BJ (cell line): ENCODE measurements at regions not wholly inside any gene's neighbourhood (a gene's known extent, or its start where the extent isn't known, plus 50 kb on each side); places are given as distances from the start of the nearest gene placed in this dataset.

Source experiments
- CTCF ChIA-PET: fragments of 350-600 bp; formaldehyde crosslinking; extraction: SDS; loops from one replicate; lab custom pipeline; 2021; ENCODE audit warnings: antibody characterized with exemption, inconsistent platforms; lab: Yijun Ruan, JAX
- POLR2A ChIA-PET: fragments of 300-600 bp; sonication (Branson Sonifier 250); formaldehyde crosslinking; extraction: SDS; loops from one replicate; lab custom pipeline; 2021; ENCODE audit warnings: antibody characterized with exemption; lab: Charles Lee
- DNase-seq: peaks from one replicate; pipeline ENCODE4 v3.0.0-alpha.2; 2011; ENCODE audit warnings: low read depth
- H3K27me3 ChIP-seq: 2 replicates; pipeline ENCODE4 v1.6.0; 2011; ENCODE audit warnings: low read length; ENCODE audit not compliant: control insufficient read depth, insufficient read depth
- H3K36me3 ChIP-seq: 2 replicates; pipeline ENCODE4 v1.5.1; 2011; ENCODE audit warnings: low read length; ENCODE audit not compliant: control insufficient read depth, insufficient read depth
- H3K4me3 ChIP-seq: 2 replicates; pipeline ENCODE4 v1.5.1; 2011; ENCODE audit warnings: low read depth, mild to moderate bottlenecking, control low read depth, low read length
- CTCF ChIP-seq: IDR thresholded peaks from 2 replicates; pipeline ENCODE4 v1.5.1; 2011; ENCODE audit warnings: low read depth, mild to moderate bottlenecking, control low read depth, inconsistent platforms, low read length, moderate library complexity; ENCODE audit not compliant: insufficient read depth

DNA sequence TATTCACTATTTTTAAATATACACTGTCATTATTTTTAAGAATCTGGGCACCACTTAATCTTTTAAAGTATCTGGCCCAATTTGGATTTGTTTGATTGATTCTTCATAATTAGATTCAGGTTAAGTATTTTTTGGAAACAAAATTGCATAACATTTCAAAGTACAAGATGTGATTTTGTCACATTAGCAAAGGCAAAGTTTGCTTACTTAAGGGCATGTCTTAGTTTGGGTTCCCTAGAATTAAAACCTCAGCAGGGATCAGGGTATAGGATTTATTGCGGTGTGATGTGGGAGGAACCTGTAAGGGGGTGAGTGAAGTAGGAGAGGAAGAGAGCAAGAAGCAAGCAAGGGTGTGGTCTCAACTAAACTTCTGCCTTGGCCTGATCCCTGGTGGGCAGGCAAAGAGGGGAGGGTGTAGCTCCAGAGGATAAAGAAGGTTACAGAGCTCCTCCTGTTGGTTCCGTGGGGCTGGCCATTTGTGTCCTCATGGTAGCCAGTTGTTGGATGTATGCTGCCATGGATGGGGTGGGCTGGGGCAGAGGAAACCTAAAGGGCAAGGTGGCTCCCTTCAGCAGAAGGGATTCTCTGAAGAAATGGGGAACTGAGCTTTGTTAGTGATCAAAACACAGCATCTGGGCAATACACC, 668.7 kb upstream of the SLC35B3 start:
- H3K36me3 ChIP-seq: no peaks in the 10 kb centered on the region
- POLR2A ChIA-PET: no interaction called here
- TF ChIP-seq CTCF: no peak
- DNase-seq: no peak
- CTCF ChIA-PET: interaction anchor here (0.9 kb wide), 1 partner anchor 9 kb away, joined by 3 read pairs; no protein-coding TSS in a partner anchor
- no peak overlapping the region for H3K4me3 ChIP-seq
- no peaks in the 10 kb centered on the region for H3K27me3 ChIP-seq

- Histone ChIP-seq H3K27me3 (no peaks in the 10 kb centered on the region), H3K36me3 (no peaks in the 10 kb centered on the region), H3K4me3 (no peak overlapping the region)
- POLR2A ChIA-PET: no interaction called here
- CTCF ChIA-PET: no interaction called here
- no peak for DNase-seq
- TF ChIP-seq CTCF: no peak
These were observed 666.6 kb upstream of the SLC35B3 start for GRCh38 chr6:9101920-9102319.

DNA sequence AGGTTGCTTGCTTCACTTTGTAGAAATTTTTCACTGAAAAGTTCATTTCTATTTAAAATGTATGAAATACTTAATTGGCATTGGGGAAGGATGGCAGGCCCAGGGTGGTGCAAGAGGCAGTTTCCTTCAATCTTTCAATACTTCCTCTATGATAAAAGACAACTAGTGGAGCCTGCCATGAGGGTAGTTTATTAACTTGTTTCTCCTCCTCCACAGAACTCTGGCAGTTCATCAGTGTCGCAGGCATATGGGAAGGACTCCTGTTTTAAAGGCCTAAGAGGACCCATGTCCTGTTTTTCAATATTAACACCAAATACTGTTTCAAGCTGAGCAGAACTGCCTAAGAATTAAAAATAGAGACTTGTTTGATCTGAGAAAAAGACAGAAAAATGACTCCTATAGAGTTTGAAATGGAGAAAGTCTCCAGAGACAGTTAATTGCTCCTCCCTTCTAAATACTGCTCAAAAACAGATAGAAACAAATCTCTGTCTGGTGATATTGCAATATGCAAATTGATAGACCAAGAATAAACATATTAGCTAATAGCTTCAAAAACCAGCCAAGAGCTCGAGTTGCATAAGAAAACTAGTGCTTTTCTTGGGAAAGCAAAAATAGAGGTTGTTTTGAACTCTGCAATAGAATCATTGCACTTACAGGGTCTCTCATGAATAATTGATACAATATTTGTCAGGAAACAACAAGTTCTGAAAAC, 665.7 kb upstream of the SLC35B3 start:
- Histone ChIP-seq H3K36me3 (no peaks in the 10 kb centered on the region), H3K4me3 (no peak overlapping the region), H3K27me3 (no peaks in the 10 kb centered on the region)
- DNase-seq: no peak
- POLR2A ChIA-PET: no interaction called here
- no peak for TF ChIP-seq CTCF
- CTCF ChIA-PET: no interaction called here

- no peaks in the 10 kb centered on the region for H3K27me3 ChIP-seq
- no peak for DNase-seq
- no peaks in the 10 kb centered on the region for H3K36me3 ChIP-seq
- no peak for TF ChIP-seq CTCF
- POLR2A ChIA-PET: interaction anchor here (0.7 kb wide), 1 partner anchor 559 kb away, joined by 10 read pairs; no protein-coding TSS in a partner anchor
- H3K4me3 ChIP-seq: no peak overlapping the region
- CTCF ChIA-PET: no interaction called here
These were observed 660.4 kb upstream of the SLC35B3 start for GRCh38 chr6:9095729-9096128.

GRCh38 chr6:9095137-9095536, 659.8 kb upstream of the SLC35B3 start:
- no peaks in the 10 kb centered on the region for H3K27me3 ChIP-seq
- no peak overlapping the region for H3K4me3 ChIP-seq
- no peak for TF ChIP-seq CTCF
- H3K36me3 ChIP-seq: no peaks in the 10 kb centered on the region
- DNase-seq: no peak
- ChIA-PET POLR2A (no interaction called here), CTCF (no interaction called here)
